ENCODE measurements at regions not wholly inside any gene's neighbourhood (a gene's known extent, or its start where the extent isn't known, plus 50 kb on each side); places are given as distances from the start of the nearest gene placed in this dataset.

- no peaks in the 10 kb centered on the region for H3K4me1 Mint-ChIP-seq
- H3K27ac Mint-ChIP-seq, result no peak overlapping the region
- H3K9me3 Mint-ChIP-seq, result peaks cover 97% of the 10 kb centered on the region
- H3K27me3 Mint-ChIP-seq (ENCODE audit: low read depth, poor library complexity), result no peaks in the 10 kb centered on the region
- H3K36me3 Mint-ChIP-seq (ENCODE audit: low read depth), result peaks cover under 1% of the 10 kb centered on the region
- no peak overlapping the region for H3K4me3 Mint-ChIP-seq
- no peak for DNase-seq
- TF ChIP-seq CTCF (IDR thresholded peaks at IDR 0.05), result no peak
Observed at GRCh38 chr19:27734496-27735220, 1478.3 kb downstream of the UQCRFS1 start.

DNA sequence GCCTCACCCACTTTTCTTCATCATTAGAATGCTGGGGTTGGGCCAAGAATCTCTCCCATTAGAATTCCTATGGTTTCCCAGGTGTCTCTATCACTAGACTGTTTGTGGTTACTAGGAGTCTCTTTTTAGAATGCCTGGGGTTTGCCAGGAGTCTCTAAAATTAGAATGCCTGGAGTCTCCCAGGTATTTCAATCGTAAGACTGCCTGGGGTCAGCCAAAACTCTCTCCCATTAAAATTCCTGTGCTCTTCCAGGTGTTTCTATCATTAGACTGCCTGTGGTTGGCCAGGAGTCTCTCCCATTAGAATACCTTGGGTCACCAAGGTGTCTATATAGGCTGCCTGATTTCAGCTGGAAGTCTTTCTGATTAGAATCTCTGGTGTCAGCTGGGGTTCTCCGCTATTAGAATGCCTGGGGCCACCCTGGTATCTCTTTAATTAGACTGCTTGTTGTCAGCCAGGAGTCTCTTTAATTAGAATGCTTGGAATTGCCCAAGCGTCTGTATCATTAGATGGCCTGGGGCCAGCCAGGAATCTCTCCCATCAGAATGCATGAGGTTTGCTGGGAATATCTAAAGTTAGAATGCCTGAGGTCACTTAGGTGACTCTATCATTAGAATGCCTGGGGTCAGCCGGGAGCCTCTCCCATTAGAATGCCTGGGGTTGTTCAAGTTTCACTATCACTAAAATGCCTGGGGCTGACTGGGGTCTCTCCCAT lies 1479.2 kb downstream of the UQCRFS1 start:
- no peak for TF ChIP-seq CTCF (IDR thresholded peaks at IDR 0.05)
- Mint-ChIP-seq H3K9me3 (peaks cover 97% of the 10 kb centered on the region), H3K27ac (no peak overlapping the region), H3K27me3 (ENCODE audit: low read depth, poor library complexity) (no peaks in the 10 kb centered on the region), H3K4me3 (no peak overlapping the region), H3K4me1 (no peaks in the 10 kb centered on the region), H3K36me3 (ENCODE audit: low read depth) (peaks cover 6% of the 10 kb centered on the region)
- DNase-seq, result no peak

DNA sequence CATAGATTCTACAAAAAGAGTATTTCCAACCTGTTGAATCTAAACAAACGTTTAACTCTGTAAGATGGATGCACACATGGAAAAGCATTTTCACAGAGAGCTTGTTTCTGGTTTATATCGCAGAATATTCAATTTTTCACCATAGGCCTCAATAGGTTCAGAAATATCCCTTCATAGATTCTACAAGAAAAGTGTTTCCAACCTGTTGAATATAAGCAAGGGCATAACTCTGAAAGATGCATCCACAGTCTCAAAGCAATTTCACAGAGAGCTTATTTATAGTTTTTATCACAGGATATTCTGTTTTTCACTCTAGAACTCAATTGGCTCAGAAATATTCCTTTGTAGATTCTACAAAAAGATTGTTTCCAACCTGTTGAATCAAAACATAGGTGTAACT lies 1483.6 kb downstream of the UQCRFS1 start:
- Mint-ChIP-seq H3K4me1 (no peaks in the 10 kb centered on the region), H3K27ac (no peak overlapping the region), H3K27me3 (ENCODE audit: low read depth, poor library complexity) (no peaks in the 10 kb centered on the region), H3K4me3 (no peak overlapping the region), H3K9me3 (peaks cover 96% of the 10 kb centered on the region), H3K36me3 (ENCODE audit: low read depth) (peaks cover 40% of the 10 kb centered on the region)
- no peak for DNase-seq
- TF ChIP-seq CTCF (IDR thresholded peaks at IDR 0.05), result no peak

GRCh38 chr19:27722625-27723024 lies 1490.3 kb downstream of the UQCRFS1 start:
- no peak overlapping the region for H3K27ac Mint-ChIP-seq
- no peaks in the 10 kb centered on the region for H3K27me3 Mint-ChIP-seq (ENCODE audit: low read depth, poor library complexity)
- no peak for TF ChIP-seq CTCF (IDR thresholded peaks at IDR 0.05)
- peaks cover 33% of the 10 kb centered on the region for H3K36me3 Mint-ChIP-seq (ENCODE audit: low read depth)
- peaks cover 96% of the 10 kb centered on the region for H3K9me3 Mint-ChIP-seq
- H3K4me1 Mint-ChIP-seq, result no peaks in the 10 kb centered on the region
- H3K4me3 Mint-ChIP-seq, result no peak overlapping the region
- no peak for DNase-seq

GRCh38 chr19:27720155-27720554 lies 1492.8 kb downstream of the UQCRFS1 start:
- Mint-ChIP-seq H3K36me3 (ENCODE audit: low read depth) (peaks cover 9% of the 10 kb centered on the region), H3K9me3 (peaks cover 96% of the 10 kb centered on the region), H3K27me3 (ENCODE audit: low read depth, poor library complexity) (no peaks in the 10 kb centered on the region), H3K4me3 (no peak overlapping the region), H3K27ac (no peak overlapping the region), H3K4me1 (no peaks in the 10 kb centered on the region)
- no peak for TF ChIP-seq CTCF (IDR thresholded peaks at IDR 0.05)
- no peak for DNase-seq
